AG04450 (cell line): ENCODE measurements at regions not wholly inside any gene's neighbourhood (a gene's known extent, or its start where the extent isn't known, plus 50 kb on each side); places are given as distances from the start of the nearest gene placed in this dataset.

Source experiments
- CTCF ChIA-PET: fragments of 300-600, 350-600 bp; formaldehyde crosslinking; extraction: SDS; loops from one replicate; lab custom pipeline; 2022; ENCODE audit warnings: antibody characterized with exemption, inconsistent platforms; lab: Charles Lee
- POLR2A ChIA-PET: fragments of 350-600 bp; formaldehyde crosslinking; extraction: SDS; loops from one replicate; lab custom pipeline; 2021; ENCODE audit warnings: antibody characterized with exemption, inconsistent platforms; lab: Yijun Ruan, JAX
- DNase-seq: peaks from one replicate; pipeline ENCODE4 v3.0.0-alpha.2; 2011; ENCODE audit warnings: low read depth, low spot score
- H3K27ac ChIP-seq: one replicate; pipeline ENCODE4 v1.5.1; 2012; ENCODE audit warnings: low read depth, low read length, control low read depth
- H3K27me3 ChIP-seq: one replicate; pipeline ENCODE4 v1.6.0; 2012; ENCODE audit warnings: low read length; ENCODE audit not compliant: control insufficient read depth, insufficient read depth
- H3K4me3 ChIP-seq: 2 replicates; pipeline ENCODE4 v1.5.1; 2011; ENCODE audit warnings: mild to moderate bottlenecking, low read depth, low read length, control low read depth
- H3K9me3 ChIP-seq: 2 replicates; pipeline ENCODE4 v1.5.1; 2012; ENCODE audit warnings: low read length; ENCODE audit not compliant: control insufficient read depth, insufficient read depth
- TF ChIP-seq, protein P1 (sequence below): IDR thresholded peaks from 2 replicates; pipeline ENCODE4 v1.5.1; 2011; ENCODE audit warnings: low read depth, low read length, control low read depth, inconsistent platforms

DNA sequence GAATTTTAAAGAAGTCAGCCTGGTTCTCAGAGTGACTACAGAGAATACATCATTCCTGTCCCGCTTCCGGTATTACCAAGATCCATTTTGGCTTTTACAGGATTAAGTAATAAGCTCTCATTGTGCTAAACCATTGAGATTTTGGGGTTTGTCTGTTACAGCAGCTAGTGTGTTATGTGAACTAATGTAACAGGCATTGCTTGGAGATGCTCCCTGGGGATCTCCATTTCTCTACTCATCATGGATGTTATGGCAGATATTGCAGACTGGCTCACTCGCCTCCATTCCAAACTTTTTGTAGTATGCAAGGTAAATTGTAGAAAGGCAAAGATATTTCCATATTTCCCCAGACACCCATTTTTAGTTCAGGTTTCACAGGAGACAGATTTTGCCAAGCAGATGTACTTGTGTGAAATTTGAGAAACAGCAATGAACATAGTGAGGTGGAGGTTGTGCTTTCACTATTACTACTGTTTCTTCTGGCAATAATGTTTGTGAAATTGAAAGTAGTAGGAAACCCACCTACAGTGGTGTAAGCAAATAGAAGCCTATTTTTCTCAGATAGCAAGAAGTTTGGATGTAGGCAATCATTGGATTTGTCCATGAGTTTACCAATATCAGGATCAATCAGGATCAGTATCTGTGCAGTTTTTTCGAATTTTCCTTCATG lies 177.1 kb upstream of the GALNT15 start:
- no peak overlapping the region for H3K4me3 ChIP-seq
- TF ChIP-seq, protein P1, sequence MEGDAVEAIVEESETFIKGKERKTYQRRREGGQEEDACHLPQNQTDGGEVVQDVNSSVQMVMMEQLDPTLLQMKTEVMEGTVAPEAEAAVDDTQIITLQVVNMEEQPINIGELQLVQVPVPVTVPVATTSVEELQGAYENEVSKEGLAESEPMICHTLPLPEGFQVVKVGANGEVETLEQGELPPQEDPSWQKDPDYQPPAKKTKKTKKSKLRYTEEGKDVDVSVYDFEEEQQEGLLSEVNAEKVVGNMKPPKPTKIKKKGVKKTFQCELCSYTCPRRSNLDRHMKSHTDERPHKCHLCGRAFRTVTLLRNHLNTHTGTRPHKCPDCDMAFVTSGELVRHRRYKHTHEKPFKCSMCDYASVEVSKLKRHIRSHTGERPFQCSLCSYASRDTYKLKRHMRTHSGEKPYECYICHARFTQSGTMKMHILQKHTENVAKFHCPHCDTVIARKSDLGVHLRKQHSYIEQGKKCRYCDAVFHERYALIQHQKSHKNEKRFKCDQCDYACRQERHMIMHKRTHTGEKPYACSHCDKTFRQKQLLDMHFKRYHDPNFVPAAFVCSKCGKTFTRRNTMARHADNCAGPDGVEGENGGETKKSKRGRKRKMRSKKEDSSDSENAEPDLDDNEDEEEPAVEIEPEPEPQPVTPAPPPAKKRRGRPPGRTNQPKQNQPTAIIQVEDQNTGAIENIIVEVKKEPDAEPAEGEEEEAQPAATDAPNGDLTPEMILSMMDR = no peak
- no peaks in the 10 kb centered on the region; the same call in 1 of the 2 replicates for H3K9me3 ChIP-seq
- no peaks in the 10 kb centered on the region for H3K27me3 ChIP-seq
- no peak for DNase-seq
- H3K27ac ChIP-seq = no peak overlapping the region
- POLR2A ChIA-PET = no interaction called here
- CTCF ChIA-PET = no interaction called here

- CTCF ChIA-PET = no interaction called here
- POLR2A ChIA-PET = no interaction called here
Measured at GRCh38 chr3:15998911-15999310, 175.6 kb upstream of the GALNT15 start.

GRCh38 chr3:16004812-16005211 lies 169.7 kb upstream of the GALNT15 start:
- Histone ChIP-seq H3K27me3 (no peaks in the 10 kb centered on the region), H3K4me3 (no peak overlapping the region), H3K9me3 (0 out of 2 replicates have a peak, but pooled peaks cover 4% of the 10 kb centered on the region), H3K27ac (no peak overlapping the region)
- DNase-seq = no peak
- POLR2A ChIA-PET = no interaction called here
- CTCF ChIA-PET = no interaction called here
- TF ChIP-seq, protein P1 = no peak

More at GRCh38 chr3:15998911-15999310, 175.6 kb upstream of the GALNT15 start:
- Histone ChIP-seq H3K27me3 (no peaks in the 10 kb centered on the region), H3K4me3 (no peak overlapping the region), H3K27ac (no peak overlapping the region), H3K9me3 (no peaks in the 10 kb centered on the region; the same call in 1 of the 2 replicates)
- TF ChIP-seq, protein P1 = no peak
- no peak for DNase-seq

DNA sequence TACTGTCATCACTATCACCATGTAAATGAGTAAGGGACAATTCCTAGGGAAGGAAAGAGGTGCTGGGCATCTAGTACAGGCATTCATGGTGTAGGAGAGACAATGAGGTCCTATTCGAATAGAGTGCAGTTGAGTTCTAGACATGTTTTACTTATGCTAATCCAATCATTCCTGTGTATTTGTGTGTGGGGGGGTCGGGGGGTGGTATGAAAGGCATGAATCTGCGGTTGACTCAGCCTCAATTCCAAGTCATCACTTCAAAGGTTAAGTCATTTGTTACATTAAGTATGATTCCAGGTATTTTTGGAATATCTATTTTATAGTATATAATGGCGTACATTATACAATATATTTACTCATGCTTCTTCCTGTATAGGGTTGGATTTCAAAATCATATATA lies 163.1 kb upstream of the GALNT15 start:
- TF ChIP-seq, protein P1 = no peak
- POLR2A ChIA-PET = no interaction called here
- Histone ChIP-seq H3K9me3 (0 out of 2 replicates have a peak, but pooled peaks cover 4% of the 10 kb centered on the region), H3K27me3 (no peaks in the 10 kb centered on the region), H3K27ac (no peak overlapping the region), H3K4me3 (no peak overlapping the region)
- CTCF ChIA-PET = interaction anchor here (1.2 kb wide), 1 partner anchor 11 kb away, joined by 3 read pairs; no protein-coding TSS in a partner anchor
- no peak for DNase-seq

DNA sequence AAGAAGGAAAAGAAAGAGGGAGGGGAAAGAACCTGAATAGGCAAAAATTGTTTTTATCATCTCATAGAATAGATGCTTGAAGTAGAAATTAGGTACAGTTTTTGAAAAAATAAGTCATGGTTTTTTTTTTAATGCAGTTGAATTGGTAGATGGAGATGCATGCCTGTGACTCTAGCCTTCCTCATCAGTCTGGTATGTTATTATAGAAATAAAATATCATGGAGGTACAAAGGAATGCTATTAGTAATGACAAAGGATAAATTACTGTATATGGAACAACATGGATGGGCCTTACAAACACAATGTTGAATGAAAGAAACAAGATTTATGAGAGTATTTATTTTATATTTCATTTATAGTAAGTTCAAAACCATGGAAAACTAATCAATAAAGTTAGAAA lies 162.4 kb upstream of the GALNT15 start:
- ChIA-PET CTCF (no interaction called here), POLR2A (no interaction called here)
- TF ChIP-seq, protein P1 = no peak
- peaks cover 4% of the 10 kb centered on the region; the same call in 1 of the 2 replicates for H3K9me3 ChIP-seq
- no peak overlapping the region for H3K4me3 ChIP-seq
- H3K27me3 ChIP-seq = no peaks in the 10 kb centered on the region
- no peak for DNase-seq
- peak overlapping the region; percentile 85 for H3K27ac ChIP-seq
